ENCODE measurements at regions not wholly inside any gene's neighbourhood (a gene's known extent, or its start where the extent isn't known, plus 50 kb on each side); places are given as distances from the start of the nearest gene placed in this dataset.

- DNase-seq (ENCODE audit: low read depth in 1 of 2, low spot score in 1 of 2): no peak
- no peak overlapping the region for H3K4me3 ChIP-seq (replicated peaks; ENCODE audit: insufficient read depth, low read length)
- no peaks in the 10 kb centered on the region for H3K27me3 ChIP-seq (ENCODE audit: insufficient read depth, poor library complexity, severe bottlenecking)
- H3K27ac ChIP-seq (replicated peaks): no peak overlapping the region
- no peak for TF ChIP-seq POLR2AphosphoS5 (IDR thresholded peaks at IDR 0.05; ENCODE audit: low read depth)
- TF ChIP-seq GABPA (IDR thresholded peaks at IDR 0.05; ENCODE audit: low read depth): no peak
- TF ChIP-seq SPI1 (IDR thresholded peaks at IDR 0.05; ENCODE audit: borderline replicate concordance, low read depth): no peak
- TF ChIP-seq REST (IDR thresholded peaks at IDR 0.05; ENCODE audit: insufficient replicate concordance, low read depth): no peak
- TF ChIP-seq CTCF (IDR thresholded peaks at IDR 0.05; ENCODE audit: insufficient read depth, low read length): no peak
Measured at GRCh38 chr5:23627976-23628375, 120.6 kb downstream of the PRDM9 start.

- DNase-seq (ENCODE audit: low read depth in 1 of 2, low spot score in 1 of 2): no peak
- Histone ChIP-seq H3K27me3 (ENCODE audit: insufficient read depth, poor library complexity, severe bottlenecking) (no peaks in the 10 kb centered on the region), H3K4me3 (replicated peaks; ENCODE audit: insufficient read depth, low read length) (no peak overlapping the region), H3K27ac (replicated peaks) (no peak overlapping the region)
- no peak for TF ChIP-seq SPI1 (IDR thresholded peaks at IDR 0.05; ENCODE audit: borderline replicate concordance, low read depth)
Measured at GRCh38 chr5:23629396-23629795, 122.0 kb downstream of the PRDM9 start.

GRCh38 chr5:23631302-23632045, 124.1 kb downstream of the PRDM9 start:
- H3K27ac ChIP-seq (replicated peaks): no peak overlapping the region
- H3K4me3 ChIP-seq (replicated peaks; ENCODE audit: insufficient read depth, low read length): no peak overlapping the region
- no peaks in the 10 kb centered on the region for H3K27me3 ChIP-seq (ENCODE audit: insufficient read depth, poor library complexity, severe bottlenecking)
- TF ChIP-seq CTCF (IDR thresholded peaks at IDR 0.05; ENCODE audit: insufficient read depth, low read length): no peak
- TF ChIP-seq SPI1 (IDR thresholded peaks at IDR 0.05; ENCODE audit: borderline replicate concordance, low read depth): no peak
- no peak for TF ChIP-seq REST (IDR thresholded peaks at IDR 0.05; ENCODE audit: insufficient replicate concordance, low read depth)
- TF ChIP-seq POLR2AphosphoS5 (IDR thresholded peaks at IDR 0.05; ENCODE audit: low read depth): no peak
- TF ChIP-seq GABPA (IDR thresholded peaks at IDR 0.05; ENCODE audit: low read depth): no peak
- DNase-seq (ENCODE audit: low read depth in 1 of 2, low spot score in 1 of 2): no peak

- no peak overlapping the region for H3K27ac ChIP-seq (replicated peaks)
- DNase-seq (ENCODE audit: low read depth in 1 of 2, low spot score in 1 of 2): no peak
- no peak overlapping the region for H3K4me3 ChIP-seq (replicated peaks; ENCODE audit: insufficient read depth, low read length)
- no peaks in the 10 kb centered on the region for H3K27me3 ChIP-seq (ENCODE audit: insufficient read depth, poor library complexity, severe bottlenecking)
- TF ChIP-seq REST (IDR thresholded peaks at IDR 0.05; ENCODE audit: insufficient replicate concordance, low read depth) (no peak), SPI1 (IDR thresholded peaks at IDR 0.05; ENCODE audit: borderline replicate concordance, low read depth) (no peak), GABPA (IDR thresholded peaks at IDR 0.05; ENCODE audit: low read depth) (no peak), CTCF (IDR thresholded peaks at IDR 0.05; ENCODE audit: insufficient read depth, low read length) (no peak), POLR2AphosphoS5 (IDR thresholded peaks at IDR 0.05; ENCODE audit: low read depth) (no peak)
Measured at GRCh38 chr5:23635938-23636337, 128.5 kb downstream of the PRDM9 start.

All from HL-60 (cell line).